GM21381 (cell line): ENCODE measurements at regions not wholly inside any gene's neighbourhood (a gene's known extent, or its start where the extent isn't known, plus 50 kb on each side); places are given as distances from the start of the nearest gene placed in this dataset.
"Not testable (repeated sequence)": the region's sequence is repeated elsewhere in the genome, so short reads cannot be mapped to it uniquely, and the experiment has no call there.

Experiments
- ATAC-seq: cut with Tn5 transposase; IDR thresholded peaks from one replicate; pipeline ENCODE4 v1.9.1; 2021; ENCODE audit warnings: mild to moderate bottlenecking, moderate library complexity; ENCODE audit not compliant: unreplicated experiment

- no peak for ATAC-seq
Measured at GRCh38 chr4:12409507-12410190, 981.0 kb upstream of the HS3ST1 start.

DNA sequence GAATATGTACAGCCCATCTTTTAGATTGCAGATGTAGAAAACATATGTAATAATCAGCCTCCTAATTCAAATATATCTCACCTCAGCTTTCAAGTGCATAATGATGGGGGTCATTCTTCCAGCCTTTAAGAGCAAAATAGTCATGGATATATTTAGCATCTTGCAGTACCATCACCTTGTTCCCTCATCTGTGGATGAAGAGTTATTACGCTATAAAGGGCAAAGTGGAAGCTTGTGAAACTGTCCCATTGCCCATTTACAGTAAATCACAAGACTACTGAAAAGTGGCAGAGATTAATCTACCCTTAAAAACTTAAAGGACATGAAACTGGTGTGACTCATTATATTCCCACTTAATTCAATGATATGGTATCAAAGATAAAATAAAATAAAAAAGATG lies 979.7 kb upstream of the HS3ST1 start:
- ATAC-seq, result no peak

GRCh38 chr4:12403175-12403574 lies 974.5 kb upstream of the HS3ST1 start:
- no peak for ATAC-seq

DNA sequence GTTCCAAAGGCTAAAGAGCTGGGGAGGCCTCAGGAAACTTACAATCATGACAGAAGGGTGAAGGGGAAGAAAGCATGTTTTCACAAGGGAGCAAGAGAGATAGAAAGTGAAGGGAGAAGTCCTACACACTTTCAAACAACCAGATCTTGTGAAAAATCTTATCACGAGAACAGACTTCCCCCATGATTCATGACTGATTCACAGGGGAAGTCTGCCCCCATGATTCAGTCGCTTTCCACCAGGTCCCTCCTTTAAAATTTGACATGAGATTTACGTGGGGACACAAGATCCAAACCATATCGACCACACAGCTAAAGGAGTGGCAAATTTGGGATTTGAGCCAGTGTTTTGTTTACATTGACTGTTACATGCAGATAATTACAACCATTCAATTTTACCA lies 971.1 kb upstream of the HS3ST1 start:
- no peak for ATAC-seq

DNA sequence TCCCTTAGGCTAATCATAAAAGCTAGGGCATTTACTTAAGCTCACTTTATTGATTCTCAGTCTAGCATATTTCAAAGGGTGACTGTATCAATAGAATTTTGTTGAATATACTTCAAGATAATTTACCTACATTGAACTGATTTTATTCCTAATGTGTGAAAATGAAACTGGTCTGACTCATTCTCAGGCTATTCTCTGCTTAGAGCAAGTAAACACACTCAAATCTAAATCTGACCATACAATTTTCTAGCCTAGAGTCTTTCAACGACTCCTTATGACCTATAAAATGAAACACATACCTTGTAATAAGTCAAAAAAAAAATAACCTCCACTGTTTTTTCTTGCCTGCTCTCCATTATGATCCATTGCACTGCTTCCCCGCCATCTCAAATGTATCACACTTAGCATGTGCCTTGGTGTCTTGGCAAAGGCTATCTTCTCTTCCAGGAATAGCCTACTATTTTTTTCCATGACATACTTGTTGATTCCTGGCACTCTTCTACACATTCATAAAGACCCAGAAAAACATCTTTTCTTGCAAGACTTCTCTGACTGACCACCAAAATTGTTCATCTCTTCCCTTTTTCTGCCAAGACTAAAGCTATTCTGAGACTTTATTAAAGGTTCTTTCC lies 965.1 kb upstream of the HS3ST1 start:
- no peak for ATAC-seq

GRCh38 chr4:12389604-12390003 lies 960.9 kb upstream of the HS3ST1 start:
- no peak for ATAC-seq

DNA sequence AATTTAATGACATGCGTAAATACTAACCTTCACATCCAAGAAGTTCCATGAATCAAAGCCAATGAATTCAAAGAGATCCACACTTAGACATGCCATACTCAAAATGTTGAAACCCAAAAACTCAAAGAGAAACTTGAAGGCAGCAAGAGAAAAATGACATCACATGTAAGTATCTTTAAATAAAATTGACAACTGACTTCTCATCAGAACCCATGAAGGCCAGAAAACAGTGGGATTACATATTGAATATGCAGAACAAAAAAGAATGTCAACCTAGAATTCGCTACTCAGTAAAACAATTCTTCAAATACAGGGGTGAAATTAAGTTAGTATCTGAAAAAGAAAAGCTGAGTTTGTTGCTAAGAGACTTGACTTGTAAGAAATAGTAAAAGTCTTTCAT lies 953.9 kb upstream of the HS3ST1 start:
- ATAC-seq, result no peak

- no peak for ATAC-seq
Measured at GRCh38 chr4:12379191-12379590, 950.5 kb upstream of the HS3ST1 start.

DNA sequence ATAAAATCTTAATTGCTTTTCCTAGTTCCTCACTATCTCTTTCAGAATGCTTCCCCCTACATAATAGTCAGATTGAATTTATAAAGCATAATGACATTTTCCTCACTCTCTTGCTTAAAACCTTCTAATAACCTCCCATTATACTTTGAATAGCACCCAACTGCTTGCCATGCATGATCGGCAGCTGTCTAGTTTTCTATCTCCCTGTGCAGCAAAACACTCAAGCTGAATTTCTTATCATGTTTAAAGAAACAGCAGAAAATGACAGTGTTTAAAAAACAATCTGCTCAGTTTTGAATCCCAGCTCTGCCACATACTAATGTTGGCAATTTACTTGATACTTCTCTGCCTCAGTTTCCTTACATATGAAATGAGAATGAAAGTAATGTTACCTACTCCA lies 947.1 kb upstream of the HS3ST1 start:
- ATAC-seq, result no peak

DNA sequence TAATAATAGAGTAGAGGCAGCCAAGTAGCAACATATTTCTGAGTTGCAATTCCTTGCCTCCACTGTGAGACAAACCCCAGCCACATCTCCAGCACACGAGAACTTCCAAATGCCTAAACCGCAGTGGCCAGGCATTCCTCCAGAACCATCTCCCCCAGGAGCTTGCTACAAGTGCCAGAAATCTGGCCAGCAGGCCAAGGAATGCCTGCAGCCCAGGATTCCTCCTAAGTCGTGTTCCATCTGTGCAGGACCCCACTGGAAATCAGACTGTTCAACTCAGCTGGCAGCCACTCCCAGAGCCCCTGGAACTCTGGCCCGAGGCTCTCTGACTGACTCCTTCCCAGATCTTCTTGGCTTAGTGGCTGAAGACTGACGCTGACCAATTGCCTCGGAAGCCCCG lies 937.2 kb upstream of the HS3ST1 start:
- ATAC-seq, result not testable (repeated sequence)

DNA sequence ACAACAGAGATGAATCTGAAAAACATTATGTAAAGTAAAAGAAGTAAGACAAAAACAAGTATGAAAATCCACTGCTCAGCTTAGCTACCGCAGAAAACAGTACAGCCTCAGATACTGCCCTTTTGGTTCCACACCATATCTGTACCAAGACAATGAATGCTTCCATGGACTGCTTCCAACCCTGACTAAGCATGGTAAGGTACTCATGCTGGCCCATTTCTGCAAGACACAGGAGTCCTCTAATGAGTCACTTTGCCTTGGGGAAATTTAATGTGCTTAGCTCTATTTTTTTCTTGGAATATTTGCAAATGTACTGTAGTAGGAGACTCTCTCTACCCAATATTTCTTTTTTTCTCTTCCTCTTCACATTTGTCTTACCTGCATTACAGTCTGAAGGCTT lies 931.7 kb upstream of the HS3ST1 start:
- no peak for ATAC-seq

DNA sequence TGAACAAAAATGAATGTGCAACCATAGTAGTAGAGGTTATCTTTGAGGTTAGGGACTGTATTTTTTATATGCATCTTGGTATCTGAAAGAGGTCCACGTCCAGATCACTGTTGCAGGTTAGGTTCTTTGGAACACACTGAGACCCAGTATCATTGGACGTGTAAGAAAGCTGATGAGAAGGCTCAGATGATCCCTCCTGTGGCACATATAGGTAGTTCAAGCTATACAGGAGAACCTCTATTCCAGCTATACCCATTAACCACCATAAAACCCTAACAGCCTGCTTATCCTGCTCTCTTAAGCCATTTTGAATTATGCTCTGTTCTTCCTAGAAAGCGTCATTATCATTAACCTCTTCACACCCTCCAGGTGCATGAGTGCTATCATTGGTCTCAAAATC lies 930.7 kb upstream of the HS3ST1 start:
- ATAC-seq, result no peak

DNA sequence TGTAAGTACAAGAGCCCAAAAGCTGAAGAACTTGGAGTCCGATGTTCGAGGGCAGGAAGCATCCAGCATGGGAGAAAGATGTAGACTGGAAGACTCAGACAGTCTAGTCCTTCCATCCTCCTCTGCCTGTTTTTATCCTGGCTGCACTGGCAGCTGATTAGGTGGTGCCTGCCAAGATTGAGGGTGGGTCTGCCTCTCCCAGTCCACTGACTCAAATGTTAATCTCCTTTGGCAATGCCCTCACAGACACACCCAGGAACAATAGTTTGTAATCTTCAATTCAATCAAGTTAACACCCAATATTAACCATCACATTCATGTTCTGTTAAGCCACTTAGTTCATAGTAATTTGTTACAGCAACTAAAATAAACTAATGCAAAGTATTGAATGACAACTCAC lies 904.4 kb upstream of the HS3ST1 start:
- ATAC-seq, result not testable (repeated sequence)

- ATAC-seq, result no peak
Measured at GRCh38 chr4:12324965-12325364, 896.3 kb upstream of the HS3ST1 start.

- ATAC-seq, result no peak
Measured at GRCh38 chr4:12319765-12320164, 891.1 kb upstream of the HS3ST1 start.

DNA sequence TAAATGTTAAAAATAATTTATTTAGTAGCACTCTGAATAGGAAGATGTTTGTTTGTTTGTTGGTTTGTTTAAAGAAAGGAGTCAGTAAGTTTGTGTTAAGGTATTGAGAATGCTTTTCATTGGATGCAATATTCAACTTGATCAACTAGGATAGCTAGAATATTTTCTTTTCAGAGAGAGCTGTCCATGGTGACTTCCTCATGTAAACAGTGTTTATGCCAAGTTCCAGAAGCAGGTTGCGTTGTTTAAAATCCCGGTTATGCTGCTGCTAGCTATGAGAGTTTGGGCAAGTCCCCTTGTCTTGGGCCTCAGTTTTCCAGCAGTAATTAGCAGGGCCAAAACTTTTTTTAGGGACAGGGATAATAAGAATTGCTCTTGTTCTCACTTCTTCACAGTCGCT lies 876.2 kb upstream of the HS3ST1 start:
- no peak for ATAC-seq

DNA sequence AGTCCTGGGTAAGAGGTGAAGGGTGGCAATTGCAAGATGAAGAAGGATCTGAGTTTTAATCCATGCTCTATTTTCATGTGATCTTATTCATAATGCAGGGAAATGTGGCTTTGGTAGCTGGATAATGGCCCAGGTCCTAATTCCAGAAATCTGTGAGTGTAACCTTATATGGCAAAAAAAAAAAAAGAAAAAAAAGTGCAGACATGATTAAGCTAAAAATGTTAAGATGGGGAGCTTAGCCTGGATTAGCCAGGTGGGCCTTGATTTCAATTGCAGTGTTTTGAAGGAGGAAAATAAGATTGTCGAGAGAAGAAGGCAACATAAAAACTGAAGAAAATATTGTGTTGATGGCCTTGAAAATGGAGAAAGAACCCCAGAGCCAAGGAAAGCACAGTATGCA lies 867.7 kb upstream of the HS3ST1 start:
- no peak for ATAC-seq

DNA sequence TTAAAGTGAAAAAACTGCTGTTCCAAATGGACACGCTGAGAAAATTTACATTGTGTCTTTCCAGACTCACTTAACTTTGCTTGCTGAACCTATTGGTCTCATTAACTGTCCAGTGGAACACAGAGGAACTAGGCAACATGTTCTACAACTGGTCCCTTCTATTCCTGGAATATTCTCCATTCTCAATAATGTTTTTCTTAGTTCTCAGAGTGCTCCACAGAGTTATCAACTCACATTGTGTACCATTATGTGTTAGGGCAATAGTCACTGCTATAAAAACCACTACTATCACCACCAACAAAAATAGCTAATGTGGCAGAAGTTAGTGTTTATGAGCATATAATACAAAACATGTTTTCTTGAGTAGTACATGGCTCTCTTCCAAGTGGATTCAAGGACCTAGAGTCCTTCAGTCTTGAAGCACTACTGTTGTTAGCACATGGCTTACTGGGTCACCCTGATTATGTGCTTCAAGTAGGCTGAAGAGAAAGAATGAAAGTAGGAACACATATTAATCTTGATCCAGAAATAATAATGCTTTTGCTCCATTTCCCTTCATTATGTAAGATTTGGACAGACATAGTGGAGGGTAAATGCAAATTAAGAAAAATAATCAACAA lies 865.3 kb upstream of the HS3ST1 start:
- ATAC-seq, result no peak

DNA sequence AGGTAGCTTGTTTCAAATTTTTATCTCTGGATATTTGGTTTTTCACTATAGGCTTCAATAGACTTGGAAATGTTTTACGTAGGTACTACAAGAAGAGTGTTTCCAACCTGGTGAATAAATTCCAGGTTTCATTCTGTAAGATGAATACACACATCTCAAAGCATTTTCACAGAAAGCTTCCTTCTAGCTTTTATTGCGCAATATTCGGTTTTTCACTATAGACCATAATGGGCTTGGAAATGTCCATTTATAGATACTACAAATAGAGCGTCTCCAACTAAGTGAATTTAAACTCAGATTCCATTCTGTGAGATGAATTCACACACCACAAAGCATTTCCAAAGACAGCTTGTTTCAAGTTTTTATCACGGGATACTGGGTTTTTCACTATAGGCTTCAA lies 857.7 kb upstream of the HS3ST1 start:
- no peak for ATAC-seq

- ATAC-seq, result no peak
Measured at GRCh38 chr4:12270546-12270945, 841.9 kb upstream of the HS3ST1 start.

DNA sequence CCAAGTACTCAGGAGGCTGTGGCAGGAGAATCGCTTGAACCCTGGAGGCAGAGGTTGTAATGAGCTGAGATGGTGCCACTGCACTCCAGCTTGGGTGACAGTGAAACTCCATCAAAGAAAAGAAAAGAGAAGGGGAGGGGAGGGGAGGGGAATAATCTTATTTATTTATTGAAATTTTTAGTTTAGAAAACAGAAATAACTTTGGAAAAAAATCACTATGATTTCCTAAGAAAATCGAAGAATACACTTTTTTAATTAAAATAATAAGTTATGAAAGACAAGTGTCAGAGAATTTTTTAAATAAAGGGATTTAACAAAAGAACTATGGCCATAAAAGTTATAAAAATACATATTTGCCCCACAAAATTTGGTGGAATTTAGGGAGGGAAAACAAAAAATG lies 836.9 kb upstream of the HS3ST1 start:
- ATAC-seq, result no peak

- ATAC-seq, result no peak
Measured at GRCh38 chr4:12260453-12260852, 831.8 kb upstream of the HS3ST1 start.

DNA sequence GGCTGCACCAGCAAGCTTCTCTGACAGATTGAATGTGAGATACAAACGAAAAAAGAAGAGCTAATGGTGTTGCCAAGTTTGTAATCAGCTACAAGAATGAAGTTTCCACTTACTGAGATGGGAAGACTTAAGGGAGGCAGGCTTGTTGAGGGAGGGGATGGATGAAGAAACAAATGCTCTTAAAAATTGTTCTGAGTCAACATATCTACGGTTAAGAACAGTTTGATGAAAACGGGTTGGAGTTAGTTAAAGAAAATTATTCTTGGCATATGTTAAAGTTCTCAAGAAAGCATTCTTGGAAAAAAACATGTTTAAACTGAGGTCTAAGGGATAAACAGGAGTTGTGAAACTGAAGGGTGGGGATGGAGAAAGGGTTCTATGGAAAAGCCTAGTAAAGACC lies 816.3 kb upstream of the HS3ST1 start:
- no peak for ATAC-seq
